Fibroblast of lung (primary cell): ENCODE measurements at regions not wholly inside any gene's neighbourhood (a gene's known extent, or its start where the extent isn't known, plus 50 kb on each side); places are given as distances from the start of the nearest gene placed in this dataset.

ENCODE experiments used
- CTCF ChIP-seq, 2 donors: IDR thresholded peaks in 1 of 2; conservative IDR thresholded peaks in 1 of 2; 1 replicate in 1 of 2; 2 replicates in 1 of 2; pipeline ENCODE4 v1.5.1; 2011 to 2012; ENCODE audit warnings: low read length in 2 of 2, control low read depth in 1 of 2, inconsistent platforms in 1 of 2, low read depth in 1 of 2, mild to moderate bottlenecking in 1 of 2
- EZH2 ChIP-seq: IDR thresholded peaks from 2 replicates; pipeline ENCODE4 v1.5.1; 2012; ENCODE audit warnings: low read length, control low read depth, mild to moderate bottlenecking; ENCODE audit errors: missing control alignments

DNA sequence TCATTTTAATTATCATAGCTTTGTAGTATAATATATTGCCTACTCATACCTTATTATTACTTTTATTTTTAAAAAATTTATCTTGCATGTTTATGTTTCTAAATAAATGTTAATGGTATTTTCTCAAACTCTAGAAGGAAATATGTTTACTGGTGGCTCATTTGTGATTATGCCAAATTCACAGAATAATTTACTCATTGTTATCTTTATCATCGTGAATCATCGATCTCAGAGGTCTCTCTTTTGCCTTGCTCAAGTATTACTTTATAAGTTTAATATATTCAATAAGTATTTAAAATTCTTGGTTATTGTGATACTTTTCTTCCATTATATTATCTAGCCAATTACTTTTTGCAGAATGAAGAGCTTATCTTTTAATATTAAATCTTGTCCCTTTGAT lies 836.7 kb upstream of the ADAMTS5 start:
- TF ChIP-seq CTCF (conservative IDR thresholded peaks at IDR 0.05 in 1 of 2, IDR thresholded peaks at IDR 0.05 in 1 of 2; ENCODE audit: low read depth in 1 of 2, low read length in 2 of 2): no peak
- TF ChIP-seq EZH2: no peak
